Activated B cell treated with CpG ODN at 0.5 μM for 24 hours (primary cell): ENCODE measurements at regions not wholly inside any gene's neighbourhood (a gene's known extent, or its start where the extent isn't known, plus 50 kb on each side); places are given as distances from the start of the nearest gene placed in this dataset.

Experiments
- ATAC-seq: fragments of 200-7000 bp; cut with Tn5 transposase; one replicate; pipeline ENCODE4 v1.10.0; 2021; ENCODE audit warnings: low read depth, mild to moderate bottlenecking, moderate library complexity
- CTCF ChIA-PET: fragments of 350-600 bp; sonication (Branson Sonifier 250); formaldehyde crosslinking; loops from one replicate; lab custom pipeline; 2021; ENCODE audit warnings: antibody characterized with exemption; lab: Charles Lee
- POLR2A ChIA-PET: fragments of 350-600 bp; sonication (Branson Sonifier 250); formaldehyde crosslinking; loops from one replicate; lab custom pipeline; 2021; ENCODE audit warnings: antibody characterized with exemption; lab: Charles Lee
- DNase-seq: peaks from one replicate; pipeline ENCODE4 v3.0.0; 2022
- H3K27ac Mint-ChIP-seq: one replicate; pipeline ENCODE4 v1.8.0; 2020; ENCODE audit warnings: mixed read lengths
- H3K27me3 Mint-ChIP-seq: one replicate; pipeline ENCODE4 v1.8.0; 2021; ENCODE audit warnings: mixed read lengths
- H3K36me3 Mint-ChIP-seq: one replicate; pipeline ENCODE4 v1.8.0; 2021; ENCODE audit warnings: low read depth, mixed read lengths
- H3K4me1 Mint-ChIP-seq: one replicate; pipeline ENCODE4 v1.8.0; 2021; ENCODE audit warnings: mixed read lengths
- H3K4me3 Mint-ChIP-seq: one replicate; pipeline ENCODE4 v1.8.0; 2020; ENCODE audit warnings: mild to moderate bottlenecking, mixed read lengths
- H3K9me3 Mint-ChIP-seq: one replicate; pipeline ENCODE4 v1.8.0; 2020; ENCODE audit warnings: mixed read lengths
- CTCF ChIP-seq: fragments of 200-600 bp; IDR thresholded peaks from one replicate; pipeline ENCODE4 v1.8.0; 2022; ENCODE audit warnings: antibody characterized with exemption, mild to moderate bottlenecking
- intact Hi-C: fragments of 100-400 bp; cut with micrococcal nuclease; formaldehyde crosslinking; loops from one replicate; pipeline ENCODE4 v1.15.1; 2024

GRCh38 chr11:131178020-131178419, 192.4 kb upstream of the NTM start:
- Mint-ChIP-seq H3K4me1 (no peaks in the 10 kb centered on the region), H3K36me3 (no peaks in the 10 kb centered on the region), H3K27ac (no peak overlapping the region), H3K27me3 (no peaks in the 10 kb centered on the region), H3K9me3 (peaks cover 3% of the 10 kb centered on the region), H3K4me3 (no peak overlapping the region)
- intact Hi-C loops: no loop called here
- no peak for DNase-seq
- POLR2A ChIA-PET: no interaction called here
- no peak for ATAC-seq
- TF ChIP-seq CTCF: no peak
- CTCF ChIA-PET: interaction anchor here (1.0 kb wide), 1 partner anchor 9 kb away, joined by 3 read pairs; no protein-coding TSS in a partner anchor

- H3K36me3 Mint-ChIP-seq: no peaks in the 10 kb centered on the region
- no peaks in the 10 kb centered on the region for H3K4me1 Mint-ChIP-seq
- POLR2A ChIA-PET: no interaction called here
- no peak for TF ChIP-seq CTCF
- no peak overlapping the region for H3K4me3 Mint-ChIP-seq
- DNase-seq (no peak), ATAC-seq (no peak)
- H3K27ac Mint-ChIP-seq: no peak overlapping the region
- CTCF ChIA-PET: no interaction called here
- intact Hi-C loops: no loop called here
- H3K27me3 Mint-ChIP-seq: no peaks in the 10 kb centered on the region
- peaks cover 3% of the 10 kb centered on the region for H3K9me3 Mint-ChIP-seq
Observed at GRCh38 chr11:131178596-131178995, 191.8 kb upstream of the NTM start.

GRCh38 chr11:131179836-131180235, 190.6 kb upstream of the NTM start:
- H3K27me3 Mint-ChIP-seq: no peaks in the 10 kb centered on the region
- H3K9me3 Mint-ChIP-seq: peaks cover under 1% of the 10 kb centered on the region
- no peak for TF ChIP-seq CTCF
- CTCF ChIA-PET: no interaction called here
- H3K4me1 Mint-ChIP-seq: no peaks in the 10 kb centered on the region
- ATAC-seq (no peak), DNase-seq (no peak)
- H3K36me3 Mint-ChIP-seq: no peaks in the 10 kb centered on the region
- POLR2A ChIA-PET: no interaction called here
- no peak overlapping the region for H3K4me3 Mint-ChIP-seq
- intact Hi-C loops: no loop called here
- no peak overlapping the region for H3K27ac Mint-ChIP-seq

- H3K27ac Mint-ChIP-seq: no peak overlapping the region
- ChIA-PET POLR2A (no interaction called here), CTCF (no interaction called here)
- no peaks in the 10 kb centered on the region for H3K9me3 Mint-ChIP-seq
- H3K4me3 Mint-ChIP-seq: no peak overlapping the region
- TF ChIP-seq CTCF: no peak
- H3K27me3 Mint-ChIP-seq: no peaks in the 10 kb centered on the region
- ATAC-seq (no peak), DNase-seq (no peak)
- intact Hi-C loops: no loop called here
- no peaks in the 10 kb centered on the region for H3K36me3 Mint-ChIP-seq
- peaks cover 10% of the 10 kb centered on the region for H3K4me1 Mint-ChIP-seq
Observed at GRCh38 chr11:131185915-131186314, 184.5 kb upstream of the NTM start.

GRCh38 chr11:131186629-131187101, 183.8 kb upstream of the NTM start:
- intact Hi-C loops: no loop called here
- no peak for TF ChIP-seq CTCF
- Mint-ChIP-seq H3K27me3 (no peaks in the 10 kb centered on the region), H3K27ac (no peak overlapping the region), H3K36me3 (no peaks in the 10 kb centered on the region), H3K4me1 (peaks cover 10% of the 10 kb centered on the region), H3K4me3 (no peak overlapping the region), H3K9me3 (no peaks in the 10 kb centered on the region)
- DNase-seq: no peak
- ChIA-PET CTCF (interaction anchor here (0.6 kb wide), 1 partner anchor 9 kb away, joined by 3 read pairs; no protein-coding TSS in a partner anchor), POLR2A (no interaction called here)
- peak; percentile 40 for ATAC-seq
